Neural cell (in vitro differentiated cells): ENCODE measurements at regions not wholly inside any gene's neighbourhood (a gene's known extent, or its start where the extent isn't known, plus 50 kb on each side); places are given as distances from the start of the nearest gene placed in this dataset.

Experiments used
- CTCF ChIP-seq: fragments of 450-650 bp; IDR thresholded peaks from 2 replicates; pipeline ENCODE4 v1.5.1; 2014; ENCODE audit warnings: antibody characterized with exemption, mild to moderate bottlenecking, moderate library complexity; ENCODE audit not compliant: poor library complexity, severe bottlenecking
- EP300 ChIP-seq: fragments of 450-650 bp; conservative IDR thresholded peaks from 2 replicates; pipeline ENCODE4 v1.6.1; 2014; ENCODE audit warnings: antibody characterized with exemption, mild to moderate bottlenecking, moderate library complexity; ENCODE audit not compliant: poor library complexity, severe bottlenecking
- EZH2 ChIP-seq: fragments of 200-600, 300-800 bp; shearing (Covaris generic), sonication (generic); IDR thresholded peaks from 2 replicates; pipeline ENCODE4 v1.6.1; 2014; ENCODE audit warnings: antibody characterized with exemption, low read length, borderline replicate concordance, mild to moderate bottlenecking; ENCODE audit not compliant: insufficient read depth, poor library complexity, severe bottlenecking
- MXI1 ChIP-seq: fragments of 450-650 bp; conservative IDR thresholded peaks from 2 replicates; pipeline ENCODE4 v1.6.1; 2014; ENCODE audit warnings: antibody characterized with exemption, mild to moderate bottlenecking; ENCODE audit not compliant: poor library complexity, severe bottlenecking
- POLR2AphosphoS5 ChIP-seq: IDR thresholded peaks from 2 replicates; pipeline ENCODE4 v1.6.1; 2012
- RAD21 ChIP-seq: fragments of 450-650 bp; conservative IDR thresholded peaks from 2 replicates; pipeline ENCODE4 v1.6.1; 2014; ENCODE audit warnings: antibody characterized with exemption, mild to moderate bottlenecking, moderate library complexity
- REST ChIP-seq: IDR thresholded peaks from 2 replicates; pipeline ENCODE4 v1.6.1; 2012; ENCODE audit warnings: borderline replicate concordance

DNA sequence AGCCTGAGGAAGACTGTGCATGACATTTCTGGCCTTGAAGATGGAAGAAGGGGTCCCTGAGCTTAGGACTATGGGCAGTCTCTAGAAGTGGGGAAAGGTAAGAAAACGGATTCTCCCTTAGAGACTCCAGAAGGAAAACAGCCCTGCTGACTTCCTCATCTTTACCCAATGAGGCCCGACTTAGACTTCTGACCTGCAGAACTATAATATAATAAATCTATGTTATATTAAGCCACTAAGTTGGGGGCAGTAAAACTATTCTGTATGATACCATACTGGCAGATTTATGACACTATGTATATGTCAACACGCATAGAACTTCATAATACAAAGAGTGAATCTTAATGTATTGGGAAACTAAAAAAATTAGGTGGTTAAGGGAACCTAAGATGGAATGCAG is 422.0 kb downstream of the PLK2 start:
- no peak for TF ChIP-seq CTCF
- TF ChIP-seq EZH2: no peak
- TF ChIP-seq POLR2AphosphoS5: no peak
- no peak for TF ChIP-seq EP300
- no peak for TF ChIP-seq MXI1
- no peak for TF ChIP-seq RAD21
- no peak for TF ChIP-seq REST
